Naive thymus-derived CD8-positive, alpha-beta T cell (primary cell): ENCODE measurements at regions not wholly inside any gene's neighbourhood (a gene's known extent, or its start where the extent isn't known, plus 50 kb on each side); places are given as distances from the start of the nearest gene placed in this dataset.
"Not testable (repeated sequence)": the region's sequence is repeated elsewhere in the genome, so short reads cannot be mapped to it uniquely, and the experiment has no call there.

ENCODE experiments used
- ATAC-seq, 2 donors: fragments of 150-1000 bp; cut with Tn5 transposase in 1 of 2; sonication (Bioruptor Pico), chemical (Tn5 transposase) in 1 of 2; 1 replicate in 1 of 2; 2 replicates in 1 of 2; pipeline ENCODE4 v1.10.0; 2021; ENCODE audit warnings: mild to moderate bottlenecking in 2 of 2, moderate library complexity in 2 of 2
- POLR2A ChIA-PET: fragments of 350-600 bp; sonication (Branson Sonifier 250); formaldehyde crosslinking; loops from one replicate; lab custom pipeline; 2021; ENCODE audit warnings: antibody characterized with exemption; lab: Charles Lee
- DNase-seq, 10 donors: peaks; one replicate each; pipeline versions ENCODE4 v3.0.0 to v3.0.0-alpha.2; 2020 to 2022
- H3K27ac Mint-ChIP-seq, 10 donors: one replicate each; pipeline ENCODE4 v1.8.0; 2020 to 2022; ENCODE audit warnings: mild to moderate bottlenecking in 10 of 10, mixed read lengths in 10 of 10, moderate library complexity in 4 of 10, inconsistent platforms in 1 of 10
- H3K27me3 Mint-ChIP-seq, 5 donors: one replicate each; pipeline ENCODE4 v1.8.0; 2021 to 2022; ENCODE audit warnings: mixed read lengths in 5 of 5
- H3K36me3 Mint-ChIP-seq, 3 donors: one replicate each; pipeline ENCODE4 v1.8.0; 2020 to 2022; ENCODE audit warnings: mixed read lengths in 3 of 3, mild to moderate bottlenecking in 2 of 3, inconsistent platforms in 1 of 3
- H3K4me1 Mint-ChIP-seq, 4 donors: one replicate each; pipeline ENCODE4 v1.8.0; 2021 to 2022; ENCODE audit warnings: mixed read lengths in 4 of 4
- H3K4me3 Mint-ChIP-seq, 10 donors: one replicate each; pipeline ENCODE4 v1.8.0; 2020 to 2022; ENCODE audit warnings: mild to moderate bottlenecking in 10 of 10, mixed read lengths in 10 of 10, moderate library complexity in 6 of 10, inconsistent platforms in 1 of 10
- H3K9me3 Mint-ChIP-seq, 9 donors: one replicate each; pipeline ENCODE4 v1.8.0; 2020 to 2022; ENCODE audit warnings: mixed read lengths in 9 of 9, mild to moderate bottlenecking in 3 of 9, inconsistent platforms in 1 of 9, moderate library complexity in 1 of 9

GRCh38 chr18:10134204-10134603, 220.4 kb downstream of the VAPA start:
- Mint-ChIP-seq H3K36me3 (no peaks in the 10 kb centered on the region), H3K27ac (no peak overlapping the region), H3K4me1 (peaks cover 0 to 7% (median under 1%) of the 10 kb centered on the region in 4 donors), H3K9me3 (no peaks in the 10 kb centered on the region), H3K4me3 (no peak overlapping the region), H3K27me3 (peaks cover 7 to 41% (median 28%) of the 10 kb centered on the region in 5 donors)
- no peak for ATAC-seq
- no peak for DNase-seq
- POLR2A ChIA-PET: interaction anchor here (0.7 kb wide), 1 partner anchor 78 kb away, joined by 3 read pairs; no protein-coding TSS in a partner anchor

GRCh38 chr18:10134749-10135148, 220.9 kb downstream of the VAPA start:
- H3K4me3 Mint-ChIP-seq, ATAC-seq, H3K4me1 Mint-ChIP-seq, POLR2A ChIA-PET, DNase-seq, H3K36me3 Mint-ChIP-seq, H3K9me3 Mint-ChIP-seq, H3K27ac Mint-ChIP-seq: not testable (repeated sequence)
- peaks cover 7 to 41% (median 26%) of the 10 kb centered on the region in 5 donors for H3K27me3 Mint-ChIP-seq

- peaks cover 4 to 10% (median 7%) of the 10 kb centered on the region in 4 donors for H3K4me1 Mint-ChIP-seq
- POLR2A ChIA-PET: no interaction called here
- no peaks in the 10 kb centered on the region for H3K36me3 Mint-ChIP-seq
- H3K4me3 Mint-ChIP-seq: no peak overlapping the region
- ATAC-seq (no peak), DNase-seq (no peak)
- H3K27me3 Mint-ChIP-seq: peaks cover 5 to 36% (median 21%) of the 10 kb centered on the region in 5 donors
- H3K27ac Mint-ChIP-seq: no peak overlapping the region
- no peaks in the 10 kb centered on the region for H3K9me3 Mint-ChIP-seq
Measured at GRCh38 chr18:10135302-10135926, 221.6 kb downstream of the VAPA start.

- H3K36me3 Mint-ChIP-seq: no peaks in the 10 kb centered on the region
- H3K4me3 Mint-ChIP-seq: no peak overlapping the region
- DNase-seq (no peak), ATAC-seq (no peak)
- H3K9me3 Mint-ChIP-seq: no peaks in the 10 kb centered on the region
- H3K27me3 Mint-ChIP-seq: peaks cover 0 to 9% (median 7%) of the 10 kb centered on the region in 5 donors
- no peak overlapping the region for H3K27ac Mint-ChIP-seq
- peaks cover 2 to 12% (median 4%) of the 10 kb centered on the region in 4 donors for H3K4me1 Mint-ChIP-seq
- POLR2A ChIA-PET: no interaction called here
Measured at GRCh38 chr18:10138719-10139118, 224.9 kb downstream of the VAPA start.

- Mint-ChIP-seq H3K27me3 (peaks cover 0 to 3% (median 0%) of the 10 kb centered on the region in 5 donors), H3K27ac (peak overlapping the region in 1 of 10 donors; percentile 13), H3K4me1 (peaks cover 2 to 12% (median 4%) of the 10 kb centered on the region in 4 donors), H3K9me3 (no peaks in the 10 kb centered on the region), H3K36me3 (no peaks in the 10 kb centered on the region), H3K4me3 (no peak overlapping the region)
- POLR2A ChIA-PET: no interaction called here
- no peak for DNase-seq
- no peak for ATAC-seq
Measured at GRCh38 chr18:10139783-10140410, 226.1 kb downstream of the VAPA start.

- Mint-ChIP-seq H3K4me3 (no peak overlapping the region), H3K36me3 (no peaks in the 10 kb centered on the region), H3K9me3 (no peaks in the 10 kb centered on the region), H3K27ac (peak overlapping the region in 3 of 10 donors; percentile 9 to 39 (median 13)), H3K27me3 (peaks cover 0 to 3% (median 0%) of the 10 kb centered on the region in 5 donors), H3K4me1 (peaks cover 2 to 12% (median 4%) of the 10 kb centered on the region in 4 donors)
- ATAC-seq: no peak
- POLR2A ChIA-PET: no interaction called here
- no peak for DNase-seq
Measured at GRCh38 chr18:10140461-10141282, 226.9 kb downstream of the VAPA start.

- H3K36me3 Mint-ChIP-seq: no peaks in the 10 kb centered on the region
- H3K27ac Mint-ChIP-seq: no peak overlapping the region
- no peak for DNase-seq
- POLR2A ChIA-PET: no interaction called here
- H3K27me3 Mint-ChIP-seq: peaks cover 0 to 3% (median 0%) of the 10 kb centered on the region in 5 donors
- ATAC-seq: no peak
- H3K4me3 Mint-ChIP-seq: no peak overlapping the region
- no peaks in the 10 kb centered on the region for H3K9me3 Mint-ChIP-seq
- peaks cover 2 to 12% (median 4%) of the 10 kb centered on the region in 4 donors for H3K4me1 Mint-ChIP-seq
Measured at GRCh38 chr18:10141559-10141958, 227.7 kb downstream of the VAPA start.

GRCh38 chr18:10142056-10142455, 228.2 kb downstream of the VAPA start:
- H3K27me3 Mint-ChIP-seq: peaks cover 0 to 3% (median 0%) of the 10 kb centered on the region in 5 donors
- H3K27ac Mint-ChIP-seq: no peak overlapping the region
- peaks cover 2 to 12% (median 4%) of the 10 kb centered on the region in 4 donors for H3K4me1 Mint-ChIP-seq
- no peaks in the 10 kb centered on the region for H3K9me3 Mint-ChIP-seq
- POLR2A ChIA-PET: no interaction called here
- H3K4me3 Mint-ChIP-seq: no peak overlapping the region
- no peak for ATAC-seq
- no peak for DNase-seq
- no peaks in the 10 kb centered on the region for H3K36me3 Mint-ChIP-seq

- Mint-ChIP-seq H3K4me1 (peaks cover 2 to 12% (median 4%) of the 10 kb centered on the region in 4 donors), H3K36me3 (no peaks in the 10 kb centered on the region), H3K27ac (no peak overlapping the region), H3K27me3 (peaks cover 0 to 3% (median 0%) of the 10 kb centered on the region in 5 donors), H3K9me3 (no peaks in the 10 kb centered on the region), H3K4me3 (no peak overlapping the region)
- ATAC-seq (no peak), DNase-seq (no peak)
- POLR2A ChIA-PET: no interaction called here
Measured at GRCh38 chr18:10142496-10143160, 228.8 kb downstream of the VAPA start.

- H3K36me3 Mint-ChIP-seq: no peaks in the 10 kb centered on the region
- no peak for DNase-seq
- peaks cover 0 to 3% (median 0%) of the 10 kb centered on the region in 5 donors for H3K27me3 Mint-ChIP-seq
- ATAC-seq: no peak
- no peak overlapping the region for H3K4me3 Mint-ChIP-seq
- no peaks in the 10 kb centered on the region for H3K9me3 Mint-ChIP-seq
- H3K4me1 Mint-ChIP-seq: peaks cover 2 to 12% (median 4%) of the 10 kb centered on the region in 4 donors
- no peak overlapping the region for H3K27ac Mint-ChIP-seq
- POLR2A ChIA-PET: no interaction called here
Measured at GRCh38 chr18:10143596-10143995, 229.8 kb downstream of the VAPA start.

GRCh38 chr18:10145546-10145945, 231.7 kb downstream of the VAPA start:
- ATAC-seq (no peak), DNase-seq (no peak)
- no peak overlapping the region for H3K27ac Mint-ChIP-seq
- no peaks in the 10 kb centered on the region for H3K36me3 Mint-ChIP-seq
- H3K9me3 Mint-ChIP-seq: peaks cover 0 to 5% (median 0%) of the 10 kb centered on the region in 9 donors
- no peak overlapping the region for H3K4me3 Mint-ChIP-seq
- peaks cover 0 to under 1% (median 0%) of the 10 kb centered on the region in 4 donors for H3K4me1 Mint-ChIP-seq
- H3K27me3 Mint-ChIP-seq: peaks cover 0 to 5% (median 0%) of the 10 kb centered on the region in 5 donors
- POLR2A ChIA-PET: no interaction called here

GRCh38 chr18:10147226-10147625, 233.4 kb downstream of the VAPA start:
- Mint-ChIP-seq H3K27me3 (peaks cover 0 to 5% (median 0%) of the 10 kb centered on the region in 5 donors), H3K4me1 (no peaks in the 10 kb centered on the region), H3K36me3 (no peaks in the 10 kb centered on the region), H3K4me3 (no peak overlapping the region), H3K9me3 (peaks cover 0 to 5% (median 0%) of the 10 kb centered on the region in 9 donors), H3K27ac (no peak overlapping the region)
- POLR2A ChIA-PET: no interaction called here
- ATAC-seq (no peak), DNase-seq (no peak)
